H1 (cell line): ENCODE measurements at regions not wholly inside any gene's neighbourhood (a gene's known extent, or its start where the extent isn't known, plus 50 kb on each side); places are given as distances from the start of the nearest gene placed in this dataset.

Experiments used
- CTCF ChIA-PET: fragments of 300-600 bp; sonication (Branson Sonifier 250); formaldehyde crosslinking; loops from one replicate; lab custom pipeline; 2021; ENCODE audit not compliant: partially characterized antibody; lab: Charles Lee
- POLR2A ChIA-PET: fragments of 300-600 bp; sonication (Branson Sonifier 250); formaldehyde crosslinking; loops from one replicate; lab custom pipeline; 2021; ENCODE audit warnings: inconsistent platforms; ENCODE audit not compliant: partially characterized antibody; lab: Charles Lee
- DNase-seq, 2 experiments: peaks; one replicate each; pipeline versions ENCODE4 v3.0.0 to v3.0.0-alpha.2; 2010 to 2022; ENCODE audit warnings: low spot score in 2 of 2, low read depth in 1 of 2, mixed read lengths in 1 of 2
- FAIRE-seq: peaks from 2 replicates; lab custom pipeline; 2011; peaks lifted over from hg19 to GRCh38; lab: Jason Lieb, UNC
- H2AFZ ChIP-seq: 2 replicates; pipeline ENCODE4 v1.8.1; 2012; ENCODE audit warnings: low read length, inconsistent platforms
- H2AK5ac ChIP-seq: 2 replicates; pipeline ENCODE4 v1.6.1; 2013; ENCODE audit warnings: low read depth, low read length
- H2BK120ac ChIP-seq: replicated peaks from 2 replicates; pipeline ENCODE3; 2013; ENCODE audit warnings: low read depth, low read length, inconsistent platforms
- H2BK12ac ChIP-seq: 2 replicates; pipeline ENCODE4 v1.6.1; 2013; ENCODE audit warnings: low read depth, low read length
- H2BK15ac ChIP-seq: 2 replicates; pipeline ENCODE4 v1.6.1; 2013; ENCODE audit warnings: low read length
- H2BK20ac ChIP-seq: 2 replicates; pipeline ENCODE4 v1.6.1; 2013; ENCODE audit warnings: low read length
- H2BK5ac ChIP-seq: 2 replicates; pipeline ENCODE4 v1.6.1; 2013; ENCODE audit warnings: low read depth, low read length
- H3K14ac ChIP-seq: 2 replicates; pipeline ENCODE4 v1.6.1; 2013; ENCODE audit warnings: inconsistent platforms; ENCODE audit not compliant: insufficient read length
- H3K18ac ChIP-seq: 2 replicates; pipeline ENCODE4 v1.6.1; 2013; ENCODE audit warnings: low read length; ENCODE audit errors: extremely low read depth
- H3K23ac ChIP-seq: 2 replicates; pipeline ENCODE4 v1.6.1; 2013; ENCODE audit warnings: inconsistent platforms; ENCODE audit not compliant: insufficient read length
- H3K23me2 ChIP-seq: 2 replicates; pipeline ENCODE4 v1.6.1; 2013; ENCODE audit warnings: low read depth, low read length
- H3K27ac ChIP-seq: 2 replicates; pipeline ENCODE4 v1.6.1; 2011; ENCODE audit warnings: low read depth, low read length, inconsistent platforms
- H3K27me3 ChIP-seq, 4 experiments: replicated peaks in 1 of 4; 1 replicate in 1 of 4; 2 replicates in 3 of 4; pipeline versions ENCODE4 v1.6.1 to v1.8.1; 2011 to 2013; ENCODE audit warnings: low read length in 3 of 4, mild to moderate bottlenecking in 3 of 4, inconsistent platforms in 2 of 4, mixed read lengths in 2 of 4, moderate library complexity in 1 of 4; ENCODE audit not compliant: control insufficient read depth in 3 of 4, insufficient read depth in 3 of 4; ENCODE audit errors: extremely low read depth in 1 of 4
- H3K36me3 ChIP-seq, 4 experiments: 2 replicates each; pipeline versions ENCODE4 v1.6.1 to v1.8.1; 2011 to 2013; ENCODE audit warnings: mild to moderate bottlenecking in 4 of 4, low read length in 3 of 4, moderate library complexity in 2 of 4, control low read depth in 1 of 4, inconsistent platforms in 1 of 4; ENCODE audit not compliant: insufficient read depth in 4 of 4, control insufficient read depth in 2 of 4
- H3K4ac ChIP-seq: replicated peaks from 2 replicates; pipeline ENCODE3; 2013; ENCODE audit warnings: low read length, low read depth, mixed read lengths, inconsistent platforms; ENCODE audit not compliant: insufficient read length
- H3K4me1 ChIP-seq, 4 experiments: replicated peaks in 1 of 4; 1 replicate in 1 of 4; 2 replicates in 3 of 4; pipeline versions ENCODE4 v1.6.1 to v1.8.1; 2011 to 2013; ENCODE audit warnings: low read length in 3 of 4, inconsistent platforms in 2 of 4, mixed read lengths in 1 of 4; ENCODE audit not compliant: insufficient read depth in 4 of 4, control insufficient read depth in 3 of 4
- H3K4me2 ChIP-seq, 2 experiments: 2 replicates each; pipeline versions ENCODE4 v1.6.1 to v1.8.1; 2011 to 2013; ENCODE audit warnings: low read depth in 2 of 2, low read length in 2 of 2, control low read depth in 1 of 2, inconsistent platforms in 1 of 2, mild to moderate bottlenecking in 1 of 2; ENCODE audit not compliant: insufficient read depth in 1 of 2
- H3K4me3 ChIP-seq, 4 experiments: fragments of 200-600, 300-600 bp in 1 of 4; sonication (generic), shearing (Covaris generic), sonication (Bioruptor Twin) in 1 of 4; 2 replicates each; pipeline versions ENCODE4 v1.5.1 to v1.8.1; 2011 to 2016; ENCODE audit warnings: low read length in 4 of 4, low read depth in 3 of 4, control low read depth in 2 of 4, inconsistent platforms in 2 of 4, mild to moderate bottlenecking in 2 of 4, mixed read lengths in 1 of 4, moderate library complexity in 1 of 4; ENCODE audit not compliant: insufficient read depth in 2 of 4; ENCODE audit errors: extremely low read depth in 1 of 4
- H3K56ac ChIP-seq: replicated peaks from 2 replicates; pipeline ENCODE3; 2013; ENCODE audit warnings: low read depth, mild to moderate bottlenecking, mixed read lengths, low read length, inconsistent platforms; ENCODE audit not compliant: insufficient read length
- H3K79me1 ChIP-seq: 2 replicates; pipeline ENCODE4 v1.6.1; 2013; ENCODE audit warnings: low read depth, low read length, control low read depth
- H3K79me2 ChIP-seq, 2 experiments: 2 replicates each; pipeline versions ENCODE4 v1.6.1 to v1.8.1; 2012 to 2013; ENCODE audit warnings: low read length in 2 of 2, mild to moderate bottlenecking in 2 of 2, inconsistent platforms in 1 of 2; ENCODE audit not compliant: insufficient read depth in 2 of 2, control insufficient read depth in 1 of 2
- H3K9ac ChIP-seq, 4 experiments: replicated peaks in 1 of 4; 1 replicate in 1 of 4; 2 replicates in 3 of 4; pipeline versions ENCODE4 v1.6.1 to v1.8.1; 2011 to 2013; ENCODE audit warnings: low read depth in 3 of 4, low read length in 3 of 4, control low read depth in 2 of 4, mild to moderate bottlenecking in 2 of 4, moderate library complexity in 2 of 4, inconsistent platforms in 1 of 4; ENCODE audit errors: extremely low read depth in 1 of 4
- H3K9me3 ChIP-seq, 2 experiments: 2 replicates each; pipeline versions ENCODE4 v1.6.1 to v1.8.1; 2012 to 2013; ENCODE audit warnings: mild to moderate bottlenecking in 2 of 2, moderate library complexity in 2 of 2, control low read depth in 1 of 2, inconsistent platforms in 1 of 2, low read depth in 1 of 2, low read length in 1 of 2, mixed read lengths in 1 of 2; ENCODE audit not compliant: insufficient read depth in 2 of 2
- H4K20me1 ChIP-seq, 2 experiments: replicated peaks in 1 of 2; 2 replicates each; pipeline versions ENCODE3 to v1.8.1; 2011 to 2013; ENCODE audit warnings: inconsistent platforms in 2 of 2, low read length in 2 of 2, mild to moderate bottlenecking in 1 of 2; ENCODE audit not compliant: insufficient read depth in 2 of 2, control insufficient read depth in 1 of 2
- H4K5ac ChIP-seq: 2 replicates; pipeline ENCODE4 v1.6.1; 2013; ENCODE audit warnings: low read length, low read depth, mixed read lengths, inconsistent platforms; ENCODE audit not compliant: insufficient read length
- H4K8ac ChIP-seq: 2 replicates; pipeline ENCODE4 v1.8.0; 2013; ENCODE audit warnings: mild to moderate bottlenecking, moderate library complexity, low read length, inconsistent platforms; ENCODE audit not compliant: insufficient read depth; ENCODE audit errors: extremely low read depth
- H4K91ac ChIP-seq: replicated peaks from 2 replicates; pipeline ENCODE3; 2013; ENCODE audit warnings: low read length, mixed read lengths, inconsistent platforms; ENCODE audit not compliant: insufficient read length
- FOSL1 ChIP-seq: IDR thresholded peaks from 2 replicates; pipeline ENCODE4 v1.6.1; 2011; ENCODE audit warnings: mild to moderate bottlenecking, low read depth, low read length, moderate library complexity; ENCODE audit not compliant: insufficient read depth
- WGBS, 2 experiments: shearing (Covaris generic) in 1 of 2; methylation state at CpG; one replicate each; pipeline versions ENCODE4 v1.1.6 to v1.1.7; 2013 to 2015; ENCODE audit warnings: low lambda C conversion rate in 2 of 2, mixed read lengths in 2 of 2, inconsistent platforms in 1 of 2, low coverage in 1 of 2, missing lambda C conversion rate in 1 of 2; ENCODE audit not compliant: insufficient replicate concordance in 2 of 2, insufficient coverage in 1 of 2, insufficient read length in 1 of 2; ENCODE audit errors: extremely low coverage in 1 of 2, missing lambda C conversion rate in 1 of 2; 5-methylcytosine and 5-hydroxymethylcytosine counted together

DNA sequence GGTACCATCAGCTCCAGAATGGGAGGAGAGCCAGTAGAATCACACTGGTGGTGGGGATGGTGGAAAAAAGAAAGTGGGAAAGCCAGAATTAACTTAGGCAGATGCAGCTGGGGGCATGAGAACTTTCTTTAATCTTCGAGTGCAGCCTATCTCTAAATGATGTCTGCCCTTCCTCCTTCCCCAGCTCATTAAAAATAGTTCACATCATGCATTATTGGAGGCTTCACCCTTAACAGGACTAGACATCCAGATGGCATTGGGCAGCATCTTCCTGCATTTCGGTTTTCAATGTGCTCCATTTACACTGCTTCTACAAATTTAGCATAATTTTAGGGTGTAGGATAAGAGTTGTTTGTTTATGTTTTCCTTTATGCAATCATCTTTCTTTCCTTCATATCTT, 272.8 kb downstream of the COG6 start:
- ChIA-PET POLR2A (no interaction called here), CTCF (no interaction called here)
- no peak overlapping the region for H3K14ac ChIP-seq
- H3K79me2 ChIP-seq, result no peaks in the 10 kb centered on the region
- H2BK12ac ChIP-seq, result no peak overlapping the region
- no peak overlapping the region for H4K8ac ChIP-seq
- DNase-seq (no peak), FAIRE-seq (no peak)
- H2AFZ ChIP-seq, result no peak overlapping the region
- H2BK120ac ChIP-seq, result no peak overlapping the region
- H4K20me1 ChIP-seq, result no peaks in the 10 kb centered on the region
- no peak overlapping the region for H4K5ac ChIP-seq
- no peaks in the 10 kb centered on the region for H3K79me1 ChIP-seq
- WGBS, 2 experiments, result 90% methylated on average over 2 of the region's 2 CpGs; no CpG with 5 or more reads in 1 of the 2 experiments
- no peak overlapping the region for H4K91ac ChIP-seq
- no peak overlapping the region for H3K9ac ChIP-seq
- no peak overlapping the region for H3K56ac ChIP-seq
- no peak overlapping the region for H3K27ac ChIP-seq
- no peak overlapping the region for H2BK15ac ChIP-seq
- peaks cover 0 to 3% (median 0%) of the 10 kb centered on the region in 4 experiments; a peak in 2 of 7 replicates for H3K4me1 ChIP-seq
- no peak overlapping the region for H3K18ac ChIP-seq
- H3K36me3 ChIP-seq, result no peaks in the 10 kb centered on the region
- no peak overlapping the region for H3K4me2 ChIP-seq
- no peak overlapping the region for H2BK5ac ChIP-seq
- no peak overlapping the region for H3K4me3 ChIP-seq
- TF ChIP-seq FOSL1, result no peak
- TF ChIP-seq, all 59 proteins: peak for 0
- no peaks in the 10 kb centered on the region for H3K23me2 ChIP-seq
- no peak overlapping the region for H3K23ac ChIP-seq
- H3K4ac ChIP-seq, result no peak overlapping the region
- H2BK20ac ChIP-seq, result no peak overlapping the region
- no peaks in the 10 kb centered on the region; a peak in 2 of 4 replicates for H3K9me3 ChIP-seq
- H2AK5ac ChIP-seq, result no peak overlapping the region
- H3K27me3 ChIP-seq, result no peaks in the 10 kb centered on the region
